ACC112 (cell line): ENCODE measurements at regions not wholly inside any gene's neighbourhood (a gene's known extent, or its start where the extent isn't known, plus 50 kb on each side); places are given as distances from the start of the nearest gene placed in this dataset.

Experiments
- H2AFZ ChIP-seq: fragments of 200-600 bp; sonication (generic); one replicate; pipeline ENCODE4 v1.6.0; 2017; ENCODE audit warnings: antibody characterized with exemption, low read length; ENCODE audit not compliant: unreplicated experiment
- H3K27ac ChIP-seq: fragments of 200-600 bp; sonication (generic); 2 replicates; pipeline ENCODE4 v1.5.1; 2014; ENCODE audit warnings: low read depth, mild to moderate bottlenecking, antibody characterized with exemption, low read length, moderate library complexity
- H3K27me3 ChIP-seq: fragments of 200-600 bp; sonication (generic); 2 replicates; pipeline ENCODE4 v1.6.1; 2014; ENCODE audit warnings: mild to moderate bottlenecking, antibody characterized with exemption, low read length, moderate library complexity, mixed read lengths; ENCODE audit not compliant: insufficient read depth
- H3K36me3 ChIP-seq: fragments of 200-600 bp; sonication (generic); 2 replicates; pipeline ENCODE4 v1.6.1; 2016; ENCODE audit warnings: mild to moderate bottlenecking, antibody characterized with exemption, low read length, moderate library complexity, mixed read lengths; ENCODE audit not compliant: insufficient read depth
- H3K4me1 ChIP-seq: fragments of 200-600 bp; sonication (generic); one replicate; pipeline ENCODE4 v1.6.1; 2016; ENCODE audit warnings: low read length, mixed read lengths; ENCODE audit not compliant: insufficient read depth, unreplicated experiment, control insufficient read depth
- H3K4me3 ChIP-seq: fragments of 200-600 bp; sonication (generic); 2 replicates; pipeline ENCODE4 v1.5.1; 2014; ENCODE audit warnings: mild to moderate bottlenecking, low read depth, low read length
- H3K79me2 ChIP-seq: fragments of 200-600 bp; sonication (generic); one replicate; pipeline ENCODE4 v1.6.0; 2016; ENCODE audit warnings: low read length; ENCODE audit not compliant: control insufficient read depth, unreplicated experiment, insufficient read depth

- Histone ChIP-seq H3K4me1 (no peaks in the 10 kb centered on the region), H3K27me3 (peaks cover 5% of the 10 kb centered on the region; the same call in 1 of the 2 replicates), H2AFZ (no peak overlapping the region), H3K36me3 (no peaks in the 10 kb centered on the region), H3K27ac (no peak overlapping the region), H3K79me2 (no peaks in the 10 kb centered on the region), H3K4me3 (no peak overlapping the region)
These were observed 54.0 kb upstream of the PRPS1L1 start for GRCh38 chr7:18081617-18082016.

DNA sequence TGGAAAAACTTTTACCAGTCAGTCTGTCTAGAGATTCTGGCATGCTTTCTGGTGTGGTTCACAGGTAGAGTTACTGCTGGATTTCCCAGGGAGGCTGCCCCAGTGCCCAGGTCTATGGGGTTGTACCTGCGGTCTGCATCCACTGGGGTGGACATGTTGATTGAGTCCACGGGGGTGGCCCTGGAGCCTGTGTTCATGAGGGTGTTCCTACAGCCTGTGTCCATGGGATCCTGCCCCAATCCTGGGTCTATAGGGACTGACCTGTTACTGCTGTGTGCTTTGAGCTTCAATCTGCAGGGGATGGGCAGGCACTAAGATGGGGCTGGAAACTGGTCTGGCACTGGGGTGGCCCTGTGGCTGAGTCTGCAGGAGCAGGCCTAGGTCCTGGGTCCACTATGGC is 54.5 kb upstream of the PRPS1L1 start:
- Histone ChIP-seq H3K36me3 (no peaks in the 10 kb centered on the region), H3K27ac (no peak overlapping the region), H3K79me2 (no peaks in the 10 kb centered on the region), H2AFZ (no peak overlapping the region), H3K4me1 (no peaks in the 10 kb centered on the region), H3K4me3 (no peak overlapping the region), H3K27me3 (peaks cover 9% of the 10 kb centered on the region; the same call in 1 of the 2 replicates)

- peaks cover 17% of the 10 kb centered on the region; the same call in 1 of the 2 replicates for H3K27me3 ChIP-seq
- no peaks in the 10 kb centered on the region for H3K36me3 ChIP-seq
- peak overlapping the region; percentile 92 for H3K4me3 ChIP-seq
- no peak overlapping the region for H3K27ac ChIP-seq
- H3K4me1 ChIP-seq = no peaks in the 10 kb centered on the region
- H3K79me2 ChIP-seq = no peaks in the 10 kb centered on the region
- H2AFZ ChIP-seq = peak overlapping the region; percentile 94
These were observed 58.7 kb upstream of the PRPS1L1 start for GRCh38 chr7:18086165-18087025.

GRCh38 chr7:18087026-18087686 is 59.5 kb upstream of the PRPS1L1 start:
- no peak overlapping the region for H3K27ac ChIP-seq
- no peaks in the 10 kb centered on the region for H3K79me2 ChIP-seq
- H2AFZ ChIP-seq = peak overlapping the region; percentile 94
- no peaks in the 10 kb centered on the region for H3K36me3 ChIP-seq
- H3K4me3 ChIP-seq = peak overlapping the region; percentile 92
- H3K27me3 ChIP-seq = peaks cover 17% of the 10 kb centered on the region; the same call in 1 of the 2 replicates
- no peaks in the 10 kb centered on the region for H3K4me1 ChIP-seq

GRCh38 chr7:18087687-18088078 is 60.0 kb upstream of the PRPS1L1 start:
- Histone ChIP-seq H3K27ac (no peak overlapping the region), H3K79me2 (no peaks in the 10 kb centered on the region), H3K36me3 (no peaks in the 10 kb centered on the region), H3K27me3 (peaks cover 17% of the 10 kb centered on the region; the same call in 1 of the 2 replicates), H2AFZ (no peak overlapping the region), H3K4me3 (no peak overlapping the region; the same call in 1 of the 2 replicates), H3K4me1 (no peaks in the 10 kb centered on the region)

DNA sequence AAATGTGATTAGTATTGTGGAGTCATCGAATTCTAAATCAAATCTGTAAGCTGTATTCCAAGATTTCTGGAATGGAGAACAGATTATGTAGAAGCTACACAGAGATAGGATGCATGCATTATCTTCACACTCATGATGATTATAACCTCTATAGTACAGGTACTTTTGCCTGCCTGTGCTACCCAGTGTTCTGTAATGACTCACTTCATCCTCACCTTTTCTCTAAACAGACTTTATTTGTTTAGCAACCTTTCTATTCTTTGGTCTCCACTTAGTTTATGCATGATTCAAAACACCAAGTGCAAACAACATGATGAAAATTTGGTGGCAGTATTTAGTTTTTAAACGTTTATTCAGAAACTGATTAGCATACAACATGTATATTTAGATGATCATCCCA is 68.4 kb upstream of the PRPS1L1 start:
- H3K27me3 ChIP-seq = no peaks in the 10 kb centered on the region
- H3K4me1 ChIP-seq = no peaks in the 10 kb centered on the region
- H2AFZ ChIP-seq = no peak overlapping the region
- H3K36me3 ChIP-seq = no peaks in the 10 kb centered on the region
- no peak overlapping the region for H3K4me3 ChIP-seq
- no peak overlapping the region for H3K27ac ChIP-seq
- no peaks in the 10 kb centered on the region for H3K79me2 ChIP-seq

DNA sequence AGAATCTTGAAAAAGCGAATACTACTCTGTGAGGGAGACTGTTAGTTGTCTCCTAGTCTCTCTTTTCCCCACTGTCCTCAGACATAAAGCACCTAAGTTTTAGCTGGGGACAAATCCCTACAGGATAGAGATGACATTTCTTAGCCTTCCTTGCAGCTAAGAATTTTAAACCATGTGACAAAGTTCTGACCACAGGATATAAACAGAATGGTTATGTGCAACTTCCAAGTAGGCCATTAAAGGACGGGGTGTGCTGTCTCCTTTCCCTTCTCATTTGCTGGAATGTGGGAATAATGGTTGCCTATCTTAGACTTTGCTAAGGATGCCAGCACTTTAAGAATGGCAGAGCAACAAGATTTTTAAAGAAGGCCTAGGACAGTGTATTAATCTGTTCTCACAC is 74.9 kb upstream of the PRPS1L1 start:
- no peak overlapping the region for H3K27ac ChIP-seq
- no peak overlapping the region for H3K4me3 ChIP-seq
- no peaks in the 10 kb centered on the region for H3K27me3 ChIP-seq
- no peaks in the 10 kb centered on the region for H3K79me2 ChIP-seq
- H3K36me3 ChIP-seq = no peaks in the 10 kb centered on the region
- H2AFZ ChIP-seq = no peak overlapping the region
- no peaks in the 10 kb centered on the region for H3K4me1 ChIP-seq

GRCh38 chr7:18103436-18104218 is 76.0 kb upstream of the PRPS1L1 start:
- Histone ChIP-seq H3K4me3 (no peak overlapping the region), H3K4me1 (no peaks in the 10 kb centered on the region)

DNA sequence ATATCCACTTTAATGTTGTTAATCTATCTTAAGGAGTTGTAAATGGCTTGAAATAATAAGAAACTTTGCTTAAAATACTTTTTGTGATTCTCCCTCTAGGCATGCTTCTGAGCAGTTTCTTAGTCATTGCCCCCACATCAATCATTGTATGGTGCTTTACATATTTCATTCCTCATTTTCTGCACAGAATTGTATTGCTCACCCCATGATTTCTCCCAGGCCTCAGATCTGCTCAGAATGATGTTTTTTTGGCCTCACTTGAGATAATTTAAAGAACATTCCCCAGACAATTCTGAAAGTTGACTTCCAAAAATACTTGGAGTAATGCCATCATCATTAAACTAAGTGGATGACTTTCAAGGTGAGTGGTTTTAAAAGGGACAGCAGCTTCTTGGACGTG is 82.1 kb upstream of the PRPS1L1 start:
- H3K27me3 ChIP-seq = no peaks in the 10 kb centered on the region
- no peak overlapping the region for H2AFZ ChIP-seq
- no peaks in the 10 kb centered on the region for H3K36me3 ChIP-seq
- H3K4me3 ChIP-seq = no peak overlapping the region
- H3K79me2 ChIP-seq = no peaks in the 10 kb centered on the region
- no peak overlapping the region for H3K27ac ChIP-seq
- no peaks in the 10 kb centered on the region for H3K4me1 ChIP-seq

More at GRCh38 chr7:18103436-18104218, 76.0 kb upstream of the PRPS1L1 start:
- Histone ChIP-seq H3K79me2 (no peaks in the 10 kb centered on the region), H3K27ac (no peak overlapping the region), H2AFZ (no peak overlapping the region), H3K36me3 (no peaks in the 10 kb centered on the region), H3K27me3 (no peaks in the 10 kb centered on the region)

DNA sequence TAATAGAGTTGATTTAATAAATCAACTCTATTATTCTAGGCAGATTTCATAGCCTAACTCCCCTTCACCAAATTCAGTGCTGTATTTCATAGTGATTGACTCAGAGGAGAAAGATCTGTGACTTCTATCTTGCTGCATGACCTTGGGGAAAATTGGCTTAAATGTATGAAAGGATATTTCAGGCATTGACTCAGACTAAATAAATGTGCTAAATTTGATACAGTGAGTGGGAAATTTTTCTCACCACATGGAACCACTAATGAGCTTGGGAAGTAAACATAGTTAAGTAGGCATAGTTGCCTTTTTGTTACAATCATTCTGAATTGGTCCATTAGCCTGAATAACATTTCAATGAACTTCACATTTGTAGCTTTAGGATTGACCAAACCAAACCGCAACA is 89.0 kb upstream of the PRPS1L1 start:
- Histone ChIP-seq H3K27ac (no peak overlapping the region), H3K4me1 (no peaks in the 10 kb centered on the region), H3K4me3 (no peak overlapping the region), H3K79me2 (no peaks in the 10 kb centered on the region), H3K27me3 (no peaks in the 10 kb centered on the region), H3K36me3 (no peaks in the 10 kb centered on the region), H2AFZ (no peak overlapping the region)
